ENCODE measurements at regions not wholly inside any gene's neighbourhood (a gene's known extent, or its start where the extent isn't known, plus 50 kb on each side); places are given as distances from the start of the nearest gene placed in this dataset.
A peak's percentile ranks its signal among the peaks of the same experiment; 100 is the strongest.

DNA sequence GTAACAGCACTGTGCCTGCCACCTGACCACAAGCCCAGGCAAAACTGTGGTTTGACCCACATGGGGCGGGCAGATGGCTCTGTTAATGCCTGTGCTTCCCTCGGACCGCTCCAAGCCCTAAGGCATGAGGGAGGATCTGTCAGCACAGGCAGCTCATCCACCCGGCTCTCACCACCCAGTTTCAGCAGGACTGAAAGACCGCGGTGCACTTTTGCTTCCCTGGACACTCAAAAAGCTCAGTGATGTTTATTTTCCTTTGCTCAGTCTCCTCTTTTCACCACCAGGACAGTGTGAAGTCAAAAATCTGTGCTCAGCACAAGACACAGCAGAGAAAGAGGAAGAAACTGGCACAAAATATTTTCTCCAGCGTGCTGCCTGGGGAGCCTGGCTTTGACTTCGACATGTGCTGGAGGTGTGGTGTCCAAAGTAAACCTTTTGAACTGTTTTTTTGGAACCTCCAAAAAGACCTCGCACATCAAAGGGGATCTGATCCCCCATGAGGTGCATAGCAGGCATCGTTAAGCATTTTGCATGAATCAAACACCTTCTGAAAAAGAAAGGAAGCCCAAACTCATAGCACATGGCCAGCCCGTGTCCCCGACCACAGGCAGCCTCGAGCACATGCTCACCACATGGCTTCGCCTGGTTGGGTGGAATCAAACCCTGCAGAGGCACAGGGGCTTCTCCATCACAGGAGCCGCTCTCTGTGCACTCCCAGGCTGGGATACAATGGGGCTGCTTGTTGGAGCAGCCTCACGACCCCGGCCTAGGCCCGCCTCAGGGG, 441.7 kb upstream of the JARID2 start:
- WGBS, 2 experiments (ENCODE audit: low coverage in 1 of 2, low lambda C conversion rate in 2 of 2, missing lambda C conversion rate in 2 of 2): 60% methylated on average over 18 of the region's 18 CpGs
- H3K4me1 ChIP-seq (ENCODE audit: insufficient read depth): 0 out of 2 replicates have a peak, but pooled peaks cover 3% of the 10 kb centered on the region

GRCh38 chr6:14804785-14805210, 441.1 kb upstream of the JARID2 start:
- Histone ChIP-seq H3K9me3 (ENCODE audit: low read depth) (no peaks in the 10 kb centered on the region), H3K4me3 (no peak overlapping the region), H3F3A (ENCODE audit: insufficient read depth) (no peaks in the 10 kb centered on the region), H3K27ac (no peak overlapping the region), H3K79me2 (ENCODE audit: insufficient read depth) (no peaks in the 10 kb centered on the region), H4K20me1 (ENCODE audit: insufficient read depth) (no peaks in the 10 kb centered on the region), H3K9ac (no peak overlapping the region), H2AFZ (peak overlapping the region; percentile 5; the same call in 1 of the 2 replicates), H3K36me3 (ENCODE audit: low read depth) (no peaks in the 10 kb centered on the region), H3K27me3 (replicated peaks; ENCODE audit: insufficient read depth) (no peaks in the 10 kb centered on the region), H3K4me1 (ENCODE audit: insufficient read depth) (0 out of 2 replicates have a peak, but pooled peaks cover 3% of the 10 kb centered on the region), H3K4me2 (ENCODE audit: unreplicated experiment) (no peak overlapping the region), H3K9me2 (ENCODE audit: insufficient read depth) (no peaks in the 10 kb centered on the region)
- WGBS, 2 experiments (ENCODE audit: low coverage in 1 of 2, low lambda C conversion rate in 2 of 2, missing lambda C conversion rate in 2 of 2): 31 to 36% methylated on average over 9 to 10 of the region's 10 CpGs
- in situ Hi-C loops (cut with MboI): no loop called here
- DNase-seq: peak; percentile 67
- no peak for TF ChIP-seq EZH2 (IDR thresholded peaks at IDR 0.05; ENCODE audit: insufficient read depth, poor library complexity, severe bottlenecking)
- TF ChIP-seq EZH2phosphoT487 (IDR thresholded peaks at IDR 0.05; ENCODE audit: insufficient read depth, low read depth): no peak

More for the DNA sequence above, 441.7 kb upstream of the JARID2 start:
- no peak for TF ChIP-seq EZH2 (IDR thresholded peaks at IDR 0.05; ENCODE audit: insufficient read depth, poor library complexity, severe bottlenecking)
- no peak for TF ChIP-seq EZH2phosphoT487 (IDR thresholded peaks at IDR 0.05; ENCODE audit: insufficient read depth, low read depth)
- in situ Hi-C loops (cut with MboI): no loop called here
- H3K4me2 ChIP-seq (ENCODE audit: unreplicated experiment): no peak overlapping the region
- H3K4me3 ChIP-seq: no peak overlapping the region
- 0 out of 2 replicates have a peak overlapping the region, but pooled peaks have one; percentile 5 for H2AFZ ChIP-seq
- H3K9me2 ChIP-seq (ENCODE audit: insufficient read depth): no peaks in the 10 kb centered on the region
- no peak overlapping the region for H3K27ac ChIP-seq
- H3K9me3 ChIP-seq (ENCODE audit: low read depth): no peaks in the 10 kb centered on the region
- H3K9ac ChIP-seq: no peak overlapping the region
- no peaks in the 10 kb centered on the region for H3K36me3 ChIP-seq (ENCODE audit: low read depth)
- no peaks in the 10 kb centered on the region for H3K79me2 ChIP-seq (ENCODE audit: insufficient read depth)
- H3F3A ChIP-seq (ENCODE audit: insufficient read depth): no peaks in the 10 kb centered on the region
- no peaks in the 10 kb centered on the region for H4K20me1 ChIP-seq (ENCODE audit: insufficient read depth)
- no peaks in the 10 kb centered on the region for H3K27me3 ChIP-seq (replicated peaks; ENCODE audit: insufficient read depth)
- peak; percentile 15 for DNase-seq

DNA sequence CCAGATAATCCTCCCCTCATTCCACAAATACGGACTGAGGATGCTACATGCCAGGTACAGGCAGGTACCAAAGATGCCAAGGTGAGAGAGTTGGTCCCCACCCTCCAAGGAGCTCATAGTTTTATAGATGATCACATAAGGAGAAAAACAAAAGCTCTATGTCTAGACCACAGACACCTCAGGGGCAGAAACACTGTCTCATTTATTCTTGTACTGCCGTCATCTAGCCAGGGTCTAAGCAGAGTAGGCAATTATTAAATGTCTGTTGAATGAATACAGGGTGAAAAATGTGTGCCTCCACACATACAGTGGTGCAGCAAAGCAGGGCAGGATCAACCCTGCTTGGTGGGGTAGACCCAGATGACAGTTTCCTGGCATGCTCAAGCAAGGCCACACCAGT, 439.8 kb upstream of the JARID2 start:
- in situ Hi-C loops (cut with MboI): no loop called here
- Histone ChIP-seq H3K27me3 (replicated peaks; ENCODE audit: insufficient read depth) (no peaks in the 10 kb centered on the region), H4K20me1 (ENCODE audit: insufficient read depth) (no peaks in the 10 kb centered on the region), H3K9ac (no peak overlapping the region), H3K79me2 (ENCODE audit: insufficient read depth) (no peaks in the 10 kb centered on the region), H2AFZ (no peak overlapping the region), H3K4me3 (no peak overlapping the region), H3K27ac (no peak overlapping the region), H3K9me2 (ENCODE audit: insufficient read depth) (no peaks in the 10 kb centered on the region), H3F3A (ENCODE audit: insufficient read depth) (no peaks in the 10 kb centered on the region), H3K36me3 (ENCODE audit: low read depth) (no peaks in the 10 kb centered on the region), H3K4me2 (ENCODE audit: unreplicated experiment) (no peak overlapping the region), H3K9me3 (ENCODE audit: low read depth) (no peaks in the 10 kb centered on the region), H3K4me1 (ENCODE audit: insufficient read depth) (0 out of 2 replicates have a peak, but pooled peaks cover 3% of the 10 kb centered on the region)
- TF ChIP-seq EZH2phosphoT487 (IDR thresholded peaks at IDR 0.05; ENCODE audit: insufficient read depth, low read depth) (no peak), EZH2 (IDR thresholded peaks at IDR 0.05; ENCODE audit: insufficient read depth, poor library complexity, severe bottlenecking) (no peak)
- WGBS, 2 experiments (ENCODE audit: low coverage in 1 of 2, low lambda C conversion rate in 2 of 2, missing lambda C conversion rate in 2 of 2): 95 to 100% methylated on average over 2 of the region's 2 CpGs
- no peak for DNase-seq

DNA sequence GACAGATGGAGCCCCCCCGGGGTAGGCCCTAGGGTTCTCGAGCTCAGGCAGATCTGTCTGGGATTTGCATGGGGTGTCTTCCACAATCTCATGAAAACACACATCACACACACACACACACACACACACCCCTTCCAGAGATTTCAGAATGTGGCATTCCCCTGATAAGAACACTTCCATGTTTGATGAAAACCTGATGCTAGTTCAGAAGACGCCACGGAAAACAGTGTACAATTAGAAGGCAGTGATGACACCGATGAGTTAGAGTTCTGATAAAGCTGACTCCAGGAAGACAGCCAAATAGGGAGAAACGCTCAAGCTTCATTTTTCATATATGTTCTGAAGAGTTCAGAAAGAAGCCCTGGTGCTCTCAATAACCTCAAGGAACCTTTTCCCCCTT, 438.7 kb upstream of the JARID2 start:
- Histone ChIP-seq H3K36me3 (ENCODE audit: low read depth) (no peaks in the 10 kb centered on the region), H3K4me2 (ENCODE audit: unreplicated experiment) (no peak overlapping the region), H3K9me2 (ENCODE audit: insufficient read depth) (no peaks in the 10 kb centered on the region), H3K79me2 (ENCODE audit: insufficient read depth) (no peaks in the 10 kb centered on the region), H3K9me3 (ENCODE audit: low read depth) (no peaks in the 10 kb centered on the region), H3K4me1 (ENCODE audit: insufficient read depth) (0 out of 2 replicates have a peak, but pooled peaks cover 3% of the 10 kb centered on the region), H3F3A (ENCODE audit: insufficient read depth) (no peaks in the 10 kb centered on the region), H2AFZ (no peak overlapping the region), H3K27ac (no peak overlapping the region), H3K9ac (no peak overlapping the region), H3K4me3 (no peak overlapping the region), H3K27me3 (replicated peaks; ENCODE audit: insufficient read depth) (no peaks in the 10 kb centered on the region), H4K20me1 (ENCODE audit: insufficient read depth) (no peaks in the 10 kb centered on the region)
- WGBS, 2 experiments (ENCODE audit: low coverage in 1 of 2, low lambda C conversion rate in 2 of 2, missing lambda C conversion rate in 2 of 2): 86 to 87% methylated on average over 6 of the region's 6 CpGs
- in situ Hi-C loops (cut with MboI): no loop called here
- DNase-seq: no peak
- TF ChIP-seq EZH2 (IDR thresholded peaks at IDR 0.05; ENCODE audit: insufficient read depth, poor library complexity, severe bottlenecking): no peak
- no peak for TF ChIP-seq EZH2phosphoT487 (IDR thresholded peaks at IDR 0.05; ENCODE audit: insufficient read depth, low read depth)

All from GM23248 (cell line).